ENCODE measurements at regions not wholly inside any gene's neighbourhood (a gene's known extent, or its start where the extent isn't known, plus 50 kb on each side); places are given as distances from the start of the nearest gene placed in this dataset.

GRCh38 chr2:128578406-128579390 is 260.0 kb upstream of the HS6ST1 start:
- H3K27ac ChIP-seq (ENCODE audit: insufficient read depth, low read depth, low read length, poor library complexity, severe bottlenecking): no peak overlapping the region
- 87 to 90% methylated on average over 10 of the region's 10 CpGs for WGBS, 2 experiments
- H3K36me3 ChIP-seq (ENCODE audit: control insufficient read depth, insufficient read depth, low read length): no peaks in the 10 kb centered on the region
- H3K27me3 ChIP-seq (ENCODE audit: control insufficient read depth, insufficient read depth, low read length, poor library complexity, severe bottlenecking): no peaks in the 10 kb centered on the region
- H3K9me3 ChIP-seq (ENCODE audit: control insufficient read depth, low read length): no peaks in the 10 kb centered on the region
- H3K4me3 ChIP-seq (ENCODE audit: insufficient read depth, low read depth, low read length): no peak overlapping the region
- no peaks in the 10 kb centered on the region for H3K4me1 ChIP-seq (ENCODE audit: control insufficient read depth, insufficient read depth, low read length)

GRCh38 chr2:128579825-128580224 is 261.2 kb upstream of the HS6ST1 start:
- WGBS, 2 experiments: 90 to 93% methylated on average over 3 to 5 of the region's 5 CpGs
- Histone ChIP-seq H3K4me1 (ENCODE audit: control insufficient read depth, insufficient read depth, low read length) (no peaks in the 10 kb centered on the region), H3K27me3 (ENCODE audit: control insufficient read depth, insufficient read depth, low read length, poor library complexity, severe bottlenecking) (no peaks in the 10 kb centered on the region), H3K27ac (ENCODE audit: insufficient read depth, low read depth, low read length, poor library complexity, severe bottlenecking) (no peak overlapping the region), H3K9me3 (ENCODE audit: control insufficient read depth, low read length) (no peaks in the 10 kb centered on the region), H3K4me3 (ENCODE audit: insufficient read depth, low read depth, low read length) (no peak overlapping the region), H3K36me3 (ENCODE audit: control insufficient read depth, insufficient read depth, low read length) (no peaks in the 10 kb centered on the region)

- Histone ChIP-seq H3K27ac (ENCODE audit: insufficient read depth, low read depth, low read length, poor library complexity, severe bottlenecking) (no peak overlapping the region), H3K4me1 (ENCODE audit: control insufficient read depth, insufficient read depth, low read length) (no peaks in the 10 kb centered on the region), H3K4me3 (ENCODE audit: insufficient read depth, low read depth, low read length) (no peak overlapping the region), H3K9me3 (ENCODE audit: control insufficient read depth, low read length) (no peaks in the 10 kb centered on the region), H3K36me3 (ENCODE audit: control insufficient read depth, insufficient read depth, low read length) (no peaks in the 10 kb centered on the region), H3K27me3 (ENCODE audit: control insufficient read depth, insufficient read depth, low read length, poor library complexity, severe bottlenecking) (no peaks in the 10 kb centered on the region)
- 92 to 93% methylated on average over 6 of the region's 6 CpGs for WGBS, 2 experiments
Observed at GRCh38 chr2:128580988-128581848, 262.6 kb upstream of the HS6ST1 start.

- Histone ChIP-seq H3K27me3 (ENCODE audit: control insufficient read depth, insufficient read depth, low read length, poor library complexity, severe bottlenecking) (no peaks in the 10 kb centered on the region), H3K27ac (ENCODE audit: insufficient read depth, low read depth, low read length, poor library complexity, severe bottlenecking) (no peak overlapping the region), H3K9me3 (ENCODE audit: control insufficient read depth, low read length) (no peaks in the 10 kb centered on the region), H3K36me3 (ENCODE audit: control insufficient read depth, insufficient read depth, low read length) (no peaks in the 10 kb centered on the region), H3K4me1 (ENCODE audit: control insufficient read depth, insufficient read depth, low read length) (no peaks in the 10 kb centered on the region), H3K4me3 (ENCODE audit: insufficient read depth, low read depth, low read length) (no peak overlapping the region)
- 89 to 90% methylated on average over 1 of the region's 2 CpGs for WGBS, 2 experiments
Observed at GRCh38 chr2:128581849-128582244, 263.2 kb upstream of the HS6ST1 start.

GRCh38 chr2:128584296-128584890 is 265.7 kb upstream of the HS6ST1 start:
- H3K4me1 ChIP-seq (ENCODE audit: control insufficient read depth, insufficient read depth, low read length): no peaks in the 10 kb centered on the region
- no peak overlapping the region for H3K27ac ChIP-seq (ENCODE audit: insufficient read depth, low read depth, low read length, poor library complexity, severe bottlenecking)
- no peak overlapping the region for H3K4me3 ChIP-seq (ENCODE audit: insufficient read depth, low read depth, low read length)
- H3K36me3 ChIP-seq (ENCODE audit: control insufficient read depth, insufficient read depth, low read length): no peaks in the 10 kb centered on the region
- no peaks in the 10 kb centered on the region for H3K9me3 ChIP-seq (ENCODE audit: control insufficient read depth, low read length)
- 95 to 96% methylated on average over 8 of the region's 8 CpGs for WGBS, 2 experiments
- no peaks in the 10 kb centered on the region for H3K27me3 ChIP-seq (ENCODE audit: control insufficient read depth, insufficient read depth, low read length, poor library complexity, severe bottlenecking)

DNA sequence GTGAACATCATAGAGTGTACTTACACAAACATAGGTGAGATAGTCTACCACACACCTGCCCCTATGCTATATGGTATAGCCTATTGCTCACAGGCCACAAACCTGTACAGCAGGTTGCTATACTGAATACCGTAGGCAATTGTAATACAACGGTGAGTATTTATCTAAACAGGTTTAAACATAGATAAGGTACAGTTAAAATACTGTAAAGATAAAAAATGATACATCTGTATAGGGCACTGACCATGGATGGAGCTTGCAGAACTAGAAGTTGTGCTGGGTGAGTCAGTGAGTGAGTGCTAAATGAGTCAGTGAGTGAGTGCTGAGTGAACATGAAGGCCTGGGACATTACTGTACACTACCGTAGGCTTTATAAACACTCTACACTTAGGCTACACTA is 267.0 kb upstream of the HS6ST1 start:
- no peak overlapping the region for H3K27ac ChIP-seq (ENCODE audit: insufficient read depth, low read depth, low read length, poor library complexity, severe bottlenecking)
- H3K36me3 ChIP-seq (ENCODE audit: control insufficient read depth, insufficient read depth, low read length): no peaks in the 10 kb centered on the region
- no peaks in the 10 kb centered on the region for H3K9me3 ChIP-seq (ENCODE audit: control insufficient read depth, low read length)
- H3K4me1 ChIP-seq (ENCODE audit: control insufficient read depth, insufficient read depth, low read length): no peaks in the 10 kb centered on the region
- H3K4me3 ChIP-seq (ENCODE audit: insufficient read depth, low read depth, low read length): no peak overlapping the region
- no peaks in the 10 kb centered on the region for H3K27me3 ChIP-seq (ENCODE audit: control insufficient read depth, insufficient read depth, low read length, poor library complexity, severe bottlenecking)
- WGBS, 2 experiments: 92 to 100% methylated on average over 2 of the region's 3 CpGs

- no peak overlapping the region for H3K27ac ChIP-seq (ENCODE audit: insufficient read depth, low read depth, low read length, poor library complexity, severe bottlenecking)
- no peaks in the 10 kb centered on the region for H3K36me3 ChIP-seq (ENCODE audit: control insufficient read depth, insufficient read depth, low read length)
- H3K27me3 ChIP-seq (ENCODE audit: control insufficient read depth, insufficient read depth, low read length, poor library complexity, severe bottlenecking): no peaks in the 10 kb centered on the region
- H3K9me3 ChIP-seq (ENCODE audit: control insufficient read depth, low read length): no peaks in the 10 kb centered on the region
- peaks cover 13% of the 10 kb centered on the region for H3K4me1 ChIP-seq (ENCODE audit: control insufficient read depth, insufficient read depth, low read length)
- WGBS, 2 experiments: 93 to 94% methylated on average over 6 of the region's 6 CpGs
- no peak overlapping the region for H3K4me3 ChIP-seq (ENCODE audit: insufficient read depth, low read depth, low read length)
Observed at GRCh38 chr2:128589681-128590080, 271.0 kb upstream of the HS6ST1 start.

GRCh38 chr2:128590309-128591021 is 271.8 kb upstream of the HS6ST1 start:
- Histone ChIP-seq H3K27ac (ENCODE audit: insufficient read depth, low read depth, low read length, poor library complexity, severe bottlenecking) (no peak overlapping the region), H3K9me3 (ENCODE audit: control insufficient read depth, low read length) (no peaks in the 10 kb centered on the region), H3K36me3 (ENCODE audit: control insufficient read depth, insufficient read depth, low read length) (no peaks in the 10 kb centered on the region), H3K27me3 (ENCODE audit: control insufficient read depth, insufficient read depth, low read length, poor library complexity, severe bottlenecking) (no peaks in the 10 kb centered on the region), H3K4me3 (ENCODE audit: insufficient read depth, low read depth, low read length) (no peak overlapping the region), H3K4me1 (ENCODE audit: control insufficient read depth, insufficient read depth, low read length) (peaks cover 14% of the 10 kb centered on the region)
- 94 to 95% methylated on average over 12 of the region's 12 CpGs for WGBS, 2 experiments

GRCh38 chr2:128591022-128591860 is 272.6 kb upstream of the HS6ST1 start:
- no peaks in the 10 kb centered on the region for H3K9me3 ChIP-seq (ENCODE audit: control insufficient read depth, low read length)
- no peaks in the 10 kb centered on the region for H3K27me3 ChIP-seq (ENCODE audit: control insufficient read depth, insufficient read depth, low read length, poor library complexity, severe bottlenecking)
- H3K27ac ChIP-seq (ENCODE audit: insufficient read depth, low read depth, low read length, poor library complexity, severe bottlenecking): no peak overlapping the region
- H3K36me3 ChIP-seq (ENCODE audit: control insufficient read depth, insufficient read depth, low read length): no peaks in the 10 kb centered on the region
- no peak overlapping the region for H3K4me3 ChIP-seq (ENCODE audit: insufficient read depth, low read depth, low read length)
- H3K4me1 ChIP-seq (ENCODE audit: control insufficient read depth, insufficient read depth, low read length): peaks cover 14% of the 10 kb centered on the region
- WGBS, 2 experiments: 90 to 93% methylated on average over 8 of the region's 8 CpGs
